ENCODE measurements at regions not wholly inside any gene's neighbourhood (a gene's known extent, or its start where the extent isn't known, plus 50 kb on each side); places are given as distances from the start of the nearest gene placed in this dataset.

GRCh38 chr9:89872913-89873707, 268.3 kb downstream of the GADD45G start:
- no peak for TF ChIP-seq CTCF (IDR thresholded peaks at IDR 0.05; ENCODE audit: low read depth, low read length)
- Histone ChIP-seq H3K27me3 (no peaks in the 10 kb centered on the region), H3K9me3 (no peaks in the 10 kb centered on the region), H3K4me1 (peaks cover 2% of the 10 kb centered on the region; the same call in 1 of the 2 replicates), H3K36me3 (no peaks in the 10 kb centered on the region), H3K4me3 (ENCODE audit: low read depth, low read length) (no peak overlapping the region)
- no peak for DNase-seq

- H3K4me1 ChIP-seq: peaks cover 9% of the 10 kb centered on the region
- H3K27me3 ChIP-seq: no peaks in the 10 kb centered on the region
- no peak overlapping the region for H3K4me3 ChIP-seq (ENCODE audit: low read depth, low read length)
- DNase-seq: no peak
- no peaks in the 10 kb centered on the region for H3K36me3 ChIP-seq
- H3K9me3 ChIP-seq: no peaks in the 10 kb centered on the region
- no peak for TF ChIP-seq CTCF (IDR thresholded peaks at IDR 0.05; ENCODE audit: low read depth, low read length)
These were observed 269.0 kb downstream of the GADD45G start for GRCh38 chr9:89873801-89874200.

GRCh38 chr9:89874351-89875321, 269.8 kb downstream of the GADD45G start:
- DNase-seq: no peak
- no peaks in the 10 kb centered on the region for H3K27me3 ChIP-seq
- no peaks in the 10 kb centered on the region for H3K36me3 ChIP-seq
- peaks cover 12% of the 10 kb centered on the region for H3K4me1 ChIP-seq
- H3K4me3 ChIP-seq (ENCODE audit: low read depth, low read length): no peak overlapping the region
- H3K9me3 ChIP-seq: no peaks in the 10 kb centered on the region
- no peak for TF ChIP-seq CTCF (IDR thresholded peaks at IDR 0.05; ENCODE audit: low read depth, low read length)

- H3K4me1 ChIP-seq: peaks cover 12% of the 10 kb centered on the region
- no peaks in the 10 kb centered on the region for H3K27me3 ChIP-seq
- no peaks in the 10 kb centered on the region for H3K9me3 ChIP-seq
- TF ChIP-seq CTCF (IDR thresholded peaks at IDR 0.05; ENCODE audit: low read depth, low read length): no peak
- no peak overlapping the region for H3K4me3 ChIP-seq (ENCODE audit: low read depth, low read length)
- no peak for DNase-seq
- H3K36me3 ChIP-seq: no peaks in the 10 kb centered on the region
These were observed 272.5 kb downstream of the GADD45G start for GRCh38 chr9:89877051-89878002.

GRCh38 chr9:89878003-89878411, 273.2 kb downstream of the GADD45G start:
- Histone ChIP-seq H3K4me1 (peaks cover 12% of the 10 kb centered on the region), H3K36me3 (no peaks in the 10 kb centered on the region), H3K4me3 (ENCODE audit: low read depth, low read length) (no peak overlapping the region), H3K27me3 (no peaks in the 10 kb centered on the region), H3K9me3 (no peaks in the 10 kb centered on the region)
- TF ChIP-seq CTCF (IDR thresholded peaks at IDR 0.05; ENCODE audit: low read depth, low read length): no peak
- no peak for DNase-seq
